ENCODE measurements at regions not wholly inside any gene's neighbourhood (a gene's known extent, or its start where the extent isn't known, plus 50 kb on each side); places are given as distances from the start of the nearest gene placed in this dataset.

DNA sequence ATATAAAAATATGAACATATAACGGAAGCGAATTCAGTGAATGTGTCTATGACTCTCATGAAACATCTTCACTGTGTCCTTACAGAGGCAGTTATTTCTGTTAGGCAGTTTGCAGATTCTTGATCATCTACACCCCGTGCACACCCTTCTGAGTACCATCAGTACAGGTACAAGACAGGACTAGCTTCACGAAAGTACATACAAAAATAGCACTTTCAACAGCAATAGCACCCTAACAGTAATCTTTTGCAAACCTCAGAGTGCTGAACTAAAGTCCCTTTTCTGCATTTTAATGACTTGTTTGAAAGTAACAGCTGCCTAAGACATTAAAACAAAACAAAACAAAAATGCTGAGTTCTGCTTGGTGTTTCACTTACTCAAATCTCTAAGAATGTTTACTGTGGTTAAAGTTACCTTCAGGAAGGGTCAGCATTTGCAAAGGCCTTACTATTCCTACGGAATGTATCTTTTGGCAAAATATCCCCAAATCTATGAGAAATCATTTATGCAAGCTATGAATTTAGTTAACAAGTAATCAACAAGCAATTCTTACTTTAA lies 104.1 kb downstream of the CNTN3 start:
- H3K9me3 ChIP-seq (ENCODE audit: control insufficient read depth, low read length), result no peaks in the 10 kb centered on the region
- H3K4me3 ChIP-seq (ENCODE audit: extremely low read depth, insufficient read depth, low read length, poor library complexity, severe bottlenecking), result no peak overlapping the region
- no peak overlapping the region for H3K27ac ChIP-seq (ENCODE audit: low read depth, low read length, severe bottlenecking)
- H3K4me1 ChIP-seq (ENCODE audit: control insufficient read depth, insufficient read depth, low read length, poor library complexity, severe bottlenecking), result no peaks in the 10 kb centered on the region
- no peaks in the 10 kb centered on the region for H3K36me3 ChIP-seq (ENCODE audit: control insufficient read depth, insufficient read depth, low read length)
- WGBS, 2 experiments (ENCODE audit: insufficient coverage in 2 of 2), result 83 to 95% methylated on average over 2 to 4 of the region's 5 CpGs

DNA sequence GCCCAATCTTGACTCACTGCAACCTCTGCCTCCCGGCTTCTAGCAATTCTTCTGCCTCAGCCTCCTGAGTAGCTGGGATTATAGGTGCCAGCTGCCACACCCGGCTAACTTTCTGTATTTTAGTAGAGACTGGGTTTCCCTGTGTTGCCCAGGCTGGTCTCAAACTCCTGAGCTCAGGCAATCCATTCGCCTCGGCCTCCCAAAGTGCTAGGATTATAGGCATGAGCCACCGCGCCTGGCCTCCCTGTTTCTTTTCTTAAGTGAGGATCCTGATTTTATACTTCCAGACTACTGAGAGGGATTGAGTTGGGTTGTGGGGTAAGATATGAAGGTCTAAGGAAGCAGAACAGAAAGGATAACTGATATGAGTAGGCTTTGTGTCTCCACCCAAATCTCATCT lies 106.8 kb downstream of the CNTN3 start:
- Histone ChIP-seq H3K4me3 (ENCODE audit: extremely low read depth, insufficient read depth, low read length, poor library complexity, severe bottlenecking) (no peak overlapping the region), H3K36me3 (ENCODE audit: control insufficient read depth, insufficient read depth, low read length) (no peaks in the 10 kb centered on the region)
- WGBS, 2 experiments (ENCODE audit: insufficient coverage in 2 of 2), result 85 to 98% methylated on average over 4 to 6 of the region's 6 CpGs

GRCh38 chr3:74506246-74506645 lies 108.2 kb downstream of the CNTN3 start:
- no peak overlapping the region for H3K27ac ChIP-seq (ENCODE audit: low read depth, low read length, severe bottlenecking)
- H3K4me3 ChIP-seq (ENCODE audit: extremely low read depth, insufficient read depth, low read length, poor library complexity, severe bottlenecking), result no peak overlapping the region
- no peaks in the 10 kb centered on the region for H3K9me3 ChIP-seq (ENCODE audit: control insufficient read depth, low read length)
- H3K4me1 ChIP-seq (ENCODE audit: control insufficient read depth, insufficient read depth, low read length, poor library complexity, severe bottlenecking), result no peaks in the 10 kb centered on the region
- 80 to 89% methylated on average over 1 of the region's 1 CpG for WGBS, 2 experiments (ENCODE audit: insufficient coverage in 2 of 2)
- H3K36me3 ChIP-seq (ENCODE audit: control insufficient read depth, insufficient read depth, low read length), result no peaks in the 10 kb centered on the region

More for the DNA sequence above, 106.8 kb downstream of the CNTN3 start:
- Histone ChIP-seq H3K4me1 (ENCODE audit: control insufficient read depth, insufficient read depth, low read length, poor library complexity, severe bottlenecking) (no peaks in the 10 kb centered on the region), H3K9me3 (ENCODE audit: control insufficient read depth, low read length) (no peaks in the 10 kb centered on the region), H3K27ac (ENCODE audit: low read depth, low read length, severe bottlenecking) (no peak overlapping the region)

- no peak overlapping the region for H3K27ac ChIP-seq (ENCODE audit: low read depth, low read length, severe bottlenecking)
- no peak overlapping the region for H3K4me3 ChIP-seq (ENCODE audit: extremely low read depth, insufficient read depth, low read length, poor library complexity, severe bottlenecking)
- no peaks in the 10 kb centered on the region for H3K4me1 ChIP-seq (ENCODE audit: control insufficient read depth, insufficient read depth, low read length, poor library complexity, severe bottlenecking)
- H3K9me3 ChIP-seq (ENCODE audit: control insufficient read depth, low read length), result no peaks in the 10 kb centered on the region
- H3K36me3 ChIP-seq (ENCODE audit: control insufficient read depth, insufficient read depth, low read length), result no peaks in the 10 kb centered on the region
- WGBS, 2 experiments (ENCODE audit: insufficient coverage in 2 of 2), result 90 to 100% methylated on average over 2 to 5 of the region's 6 CpGs
These were observed 113.5 kb downstream of the CNTN3 start for GRCh38 chr3:74501007-74501406.

- no peaks in the 10 kb centered on the region for H3K36me3 ChIP-seq (ENCODE audit: control insufficient read depth, insufficient read depth, low read length)
- 83% methylated on average over 1 of the region's 5 CpGs; no CpG with 5 or more reads in 1 of the 2 experiments for WGBS, 2 experiments (ENCODE audit: insufficient coverage in 2 of 2)
- no peak overlapping the region for H3K27ac ChIP-seq (ENCODE audit: low read depth, low read length, severe bottlenecking)
- no peaks in the 10 kb centered on the region for H3K4me1 ChIP-seq (ENCODE audit: control insufficient read depth, insufficient read depth, low read length, poor library complexity, severe bottlenecking)
- no peaks in the 10 kb centered on the region for H3K9me3 ChIP-seq (ENCODE audit: control insufficient read depth, low read length)
- H3K4me3 ChIP-seq (ENCODE audit: extremely low read depth, insufficient read depth, low read length, poor library complexity, severe bottlenecking), result no peak overlapping the region
These were observed 114.2 kb downstream of the CNTN3 start for GRCh38 chr3:74500257-74500656.

- no CpG with 5 or more reads among the region's 1 CpG for WGBS, 2 experiments (ENCODE audit: insufficient coverage in 2 of 2)
- Histone ChIP-seq H3K36me3 (ENCODE audit: control insufficient read depth, insufficient read depth, low read length) (no peaks in the 10 kb centered on the region), H3K4me3 (ENCODE audit: extremely low read depth, insufficient read depth, low read length, poor library complexity, severe bottlenecking) (no peak overlapping the region), H3K27ac (ENCODE audit: low read depth, low read length, severe bottlenecking) (no peak overlapping the region), H3K9me3 (ENCODE audit: control insufficient read depth, low read length) (no peaks in the 10 kb centered on the region), H3K4me1 (ENCODE audit: control insufficient read depth, insufficient read depth, low read length, poor library complexity, severe bottlenecking) (peaks cover 5% of the 10 kb centered on the region)
These were observed 122.6 kb downstream of the CNTN3 start for GRCh38 chr3:74491874-74492273.

- H3K27ac ChIP-seq (ENCODE audit: low read depth, low read length, severe bottlenecking), result no peak overlapping the region
- 67 to 80% methylated on average over 1 of the region's 3 CpGs for WGBS, 2 experiments (ENCODE audit: insufficient coverage in 2 of 2)
These were observed 125.2 kb downstream of the CNTN3 start for GRCh38 chr3:74489050-74489792.

GRCh38 chr3:74479915-74480314 lies 134.5 kb downstream of the CNTN3 start:
- H3K27ac ChIP-seq (ENCODE audit: low read depth, low read length, severe bottlenecking), result no peak overlapping the region
- H3K9me3 ChIP-seq (ENCODE audit: control insufficient read depth, low read length), result no peaks in the 10 kb centered on the region
- H3K36me3 ChIP-seq (ENCODE audit: control insufficient read depth, insufficient read depth, low read length), result no peaks in the 10 kb centered on the region
- H3K4me3 ChIP-seq (ENCODE audit: extremely low read depth, insufficient read depth, low read length, poor library complexity, severe bottlenecking), result no peak overlapping the region
- H3K4me1 ChIP-seq (ENCODE audit: control insufficient read depth, insufficient read depth, low read length, poor library complexity, severe bottlenecking), result no peaks in the 10 kb centered on the region

More at GRCh38 chr3:74489050-74489792, 125.2 kb downstream of the CNTN3 start:
- no peak overlapping the region for H3K4me3 ChIP-seq (ENCODE audit: extremely low read depth, insufficient read depth, low read length, poor library complexity, severe bottlenecking)
- H3K4me1 ChIP-seq (ENCODE audit: control insufficient read depth, insufficient read depth, low read length, poor library complexity, severe bottlenecking), result peaks cover 5% of the 10 kb centered on the region
- no peaks in the 10 kb centered on the region for H3K36me3 ChIP-seq (ENCODE audit: control insufficient read depth, insufficient read depth, low read length)
- H3K9me3 ChIP-seq (ENCODE audit: control insufficient read depth, low read length), result no peaks in the 10 kb centered on the region

GRCh38 chr3:74470313-74470712 lies 144.1 kb downstream of the CNTN3 start:
- Histone ChIP-seq H3K9me3 (ENCODE audit: control insufficient read depth, low read length) (no peaks in the 10 kb centered on the region), H3K4me3 (ENCODE audit: extremely low read depth, insufficient read depth, low read length, poor library complexity, severe bottlenecking) (no peak overlapping the region), H3K27ac (ENCODE audit: low read depth, low read length, severe bottlenecking) (no peak overlapping the region), H3K36me3 (ENCODE audit: control insufficient read depth, insufficient read depth, low read length) (no peaks in the 10 kb centered on the region), H3K4me1 (ENCODE audit: control insufficient read depth, insufficient read depth, low read length, poor library complexity, severe bottlenecking) (peaks cover 7% of the 10 kb centered on the region)
- WGBS, 2 experiments (ENCODE audit: insufficient coverage in 2 of 2), result 71% methylated on average over 2 of the region's 4 CpGs; no CpG with 5 or more reads in 1 of the 2 experiments

GRCh38 chr3:74469713-74470112 lies 144.7 kb downstream of the CNTN3 start:
- Histone ChIP-seq H3K4me1 (ENCODE audit: control insufficient read depth, insufficient read depth, low read length, poor library complexity, severe bottlenecking) (peaks cover 7% of the 10 kb centered on the region), H3K4me3 (ENCODE audit: extremely low read depth, insufficient read depth, low read length, poor library complexity, severe bottlenecking) (no peak overlapping the region), H3K9me3 (ENCODE audit: control insufficient read depth, low read length) (no peaks in the 10 kb centered on the region), H3K36me3 (ENCODE audit: control insufficient read depth, insufficient read depth, low read length) (no peaks in the 10 kb centered on the region), H3K27ac (ENCODE audit: low read depth, low read length, severe bottlenecking) (no peak overlapping the region)
- no CpG with 5 or more reads among the region's 8 CpGs for WGBS, 2 experiments (ENCODE audit: insufficient coverage in 2 of 2)

DNA sequence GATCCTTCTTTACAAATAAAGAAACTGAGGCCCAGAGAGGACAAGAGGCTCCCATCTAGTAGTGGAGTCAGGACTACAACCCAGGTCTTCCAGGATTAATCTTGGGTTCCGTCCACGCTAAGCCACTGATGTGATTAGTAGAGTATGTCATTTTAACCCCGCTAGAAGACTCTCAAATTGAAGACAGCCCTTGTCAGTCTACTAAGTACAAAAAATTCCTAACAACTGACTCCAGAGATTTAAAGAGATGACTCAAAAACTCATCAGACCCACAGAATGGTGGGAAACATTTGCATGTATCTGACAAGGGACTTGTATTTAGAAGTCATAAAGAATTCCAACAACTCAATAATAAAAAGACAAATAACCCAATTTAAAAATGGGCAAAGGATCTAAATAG lies 145.3 kb downstream of the CNTN3 start:
- Histone ChIP-seq H3K27ac (ENCODE audit: low read depth, low read length, severe bottlenecking) (no peak overlapping the region), H3K4me1 (ENCODE audit: control insufficient read depth, insufficient read depth, low read length, poor library complexity, severe bottlenecking) (peaks cover 7% of the 10 kb centered on the region), H3K36me3 (ENCODE audit: control insufficient read depth, insufficient read depth, low read length) (no peaks in the 10 kb centered on the region), H3K9me3 (ENCODE audit: control insufficient read depth, low read length) (no peaks in the 10 kb centered on the region), H3K4me3 (ENCODE audit: extremely low read depth, insufficient read depth, low read length, poor library complexity, severe bottlenecking) (no peak overlapping the region)
- WGBS, 2 experiments (ENCODE audit: insufficient coverage in 2 of 2), result no CpG with 5 or more reads among the region's 3 CpGs
